Globus pallidus (tissue), 1 donor: ENCODE measurements at regions not wholly inside any gene's neighbourhood (a gene's known extent, or its start where the extent isn't known, plus 50 kb on each side); places are given as distances from the start of the nearest gene placed in this dataset.
A peak's percentile ranks its signal among the peaks of the same experiment; 100 is the strongest.
"Not testable (repeated sequence)": the region's sequence is repeated elsewhere in the genome, so short reads cannot be mapped to it uniquely, and the experiment has no call there.

Experiments
- DNase-seq: peaks from one replicate; pipeline ENCODE4 v3.0.0-alpha.2; 2015; ENCODE audit warnings: low spot score

DNA sequence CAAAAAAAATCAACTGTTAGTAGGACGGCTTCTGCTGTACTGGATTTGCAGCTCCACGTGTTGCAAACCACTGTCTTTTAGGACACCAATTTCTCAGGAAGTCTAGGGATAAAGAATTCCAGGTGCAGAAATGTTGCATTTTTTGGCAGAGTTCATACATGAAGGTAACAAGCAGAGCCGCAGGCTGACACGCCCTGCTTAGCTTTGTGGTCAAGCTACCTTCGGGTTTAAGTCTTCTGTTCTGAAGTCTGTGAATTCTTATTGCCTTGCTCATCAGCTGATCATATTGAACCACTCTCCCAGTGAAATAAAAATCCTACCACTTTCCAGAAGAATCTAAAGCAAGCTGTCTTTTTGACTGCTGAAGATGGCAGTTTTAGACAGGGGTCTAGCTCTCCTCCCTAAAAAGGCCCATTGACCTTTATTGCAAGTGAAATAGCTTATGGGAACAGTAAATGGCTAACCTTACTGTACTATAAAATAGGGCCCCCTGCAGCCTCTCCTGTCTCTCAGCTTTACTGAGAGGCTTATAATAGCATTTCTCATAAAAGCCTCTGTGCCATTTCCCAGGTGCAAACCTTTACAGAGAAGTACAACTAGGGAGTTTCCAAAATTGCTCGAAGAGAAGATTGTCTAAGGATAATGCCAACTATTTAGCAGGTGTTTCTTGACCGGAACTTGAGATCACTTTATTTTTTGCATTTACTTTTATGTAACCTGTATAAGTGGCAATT is 262.2 kb upstream of the IL12A start:
- DNase-seq, result no peak

DNA sequence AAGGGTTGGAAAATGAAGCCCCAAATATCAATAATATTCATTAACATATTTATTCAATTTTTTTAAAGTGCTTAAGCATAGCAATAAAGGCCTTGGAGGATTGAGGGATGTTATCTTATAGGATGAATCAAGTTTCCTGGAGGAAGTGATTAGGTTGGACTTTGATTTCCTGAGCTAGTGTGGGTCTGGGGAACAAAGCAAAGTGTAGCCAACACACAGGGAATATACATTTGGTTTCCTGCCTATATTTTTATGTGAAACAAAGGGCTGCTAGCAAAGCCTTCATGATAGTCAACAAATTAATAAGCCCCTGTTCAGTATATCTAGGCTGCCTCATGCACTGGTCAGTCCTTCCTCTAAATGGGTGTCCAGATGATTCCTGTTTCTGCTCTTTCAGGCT is 261.1 kb upstream of the IL12A start:
- no peak for DNase-seq

DNA sequence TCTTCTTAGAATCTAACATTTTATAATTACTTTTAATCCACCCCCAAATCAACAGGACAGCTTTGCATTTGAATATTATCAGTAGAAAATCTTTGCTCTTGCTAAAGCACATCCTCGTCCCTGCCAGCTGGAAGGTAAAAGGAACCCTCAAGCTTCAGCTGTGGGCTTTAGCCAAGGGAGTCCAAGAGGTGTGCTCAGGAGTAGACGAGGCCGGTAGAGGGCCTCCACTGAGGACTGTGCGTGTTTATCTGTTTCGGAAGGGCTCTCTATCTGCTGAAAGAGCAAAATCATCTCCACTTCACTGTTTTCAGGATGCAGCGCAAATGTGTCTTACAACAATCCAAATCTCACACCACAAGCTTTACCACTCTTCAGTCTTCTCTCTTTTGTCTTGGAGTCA is 257.4 kb upstream of the IL12A start:
- no peak for DNase-seq

DNA sequence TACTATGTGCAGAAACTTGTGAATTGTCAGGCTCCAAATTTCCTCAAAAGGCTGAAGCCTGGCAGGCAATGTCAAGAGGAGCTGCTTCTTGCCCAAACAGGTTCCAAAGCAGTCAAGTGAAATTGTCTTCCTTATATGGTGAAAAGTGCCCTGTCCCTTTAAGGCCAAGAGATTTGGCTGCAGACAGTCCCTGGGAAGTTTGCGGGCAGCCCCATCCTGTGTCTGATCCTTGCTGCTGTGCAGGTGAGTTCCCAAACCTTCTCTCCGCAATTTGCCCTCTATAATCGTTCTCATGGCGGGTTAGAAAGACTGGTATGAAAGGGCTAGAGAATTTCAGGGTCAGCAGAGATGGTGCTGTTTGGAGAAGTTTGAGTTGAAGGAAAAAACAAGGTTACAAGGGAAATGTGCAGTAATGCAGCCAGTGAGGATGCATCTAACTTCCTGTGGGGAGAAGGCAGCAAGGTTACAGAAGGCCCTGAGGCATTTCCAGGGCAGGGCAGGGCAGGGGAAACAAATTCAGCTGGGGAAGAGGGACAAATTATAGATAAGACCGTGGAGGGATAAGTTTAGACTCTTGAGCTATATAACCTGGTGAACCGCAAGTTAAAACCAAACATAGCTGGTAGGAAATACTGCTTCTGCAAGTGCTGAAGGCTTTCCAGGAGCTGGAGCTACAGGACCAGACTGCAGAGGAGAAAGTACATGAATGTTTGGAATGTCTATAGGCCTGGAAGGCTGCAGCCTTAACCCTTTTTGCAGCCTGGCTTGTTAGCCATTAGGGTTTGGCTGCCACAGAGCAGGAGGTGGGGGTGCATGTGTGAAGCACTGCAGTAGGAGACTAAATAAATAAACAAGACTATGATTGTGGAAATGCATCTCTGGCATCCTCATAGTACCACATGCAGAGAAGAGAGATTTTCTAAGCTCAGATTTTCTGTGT is 256.2 kb upstream of the IL12A start:
- DNase-seq, result no peak

DNA sequence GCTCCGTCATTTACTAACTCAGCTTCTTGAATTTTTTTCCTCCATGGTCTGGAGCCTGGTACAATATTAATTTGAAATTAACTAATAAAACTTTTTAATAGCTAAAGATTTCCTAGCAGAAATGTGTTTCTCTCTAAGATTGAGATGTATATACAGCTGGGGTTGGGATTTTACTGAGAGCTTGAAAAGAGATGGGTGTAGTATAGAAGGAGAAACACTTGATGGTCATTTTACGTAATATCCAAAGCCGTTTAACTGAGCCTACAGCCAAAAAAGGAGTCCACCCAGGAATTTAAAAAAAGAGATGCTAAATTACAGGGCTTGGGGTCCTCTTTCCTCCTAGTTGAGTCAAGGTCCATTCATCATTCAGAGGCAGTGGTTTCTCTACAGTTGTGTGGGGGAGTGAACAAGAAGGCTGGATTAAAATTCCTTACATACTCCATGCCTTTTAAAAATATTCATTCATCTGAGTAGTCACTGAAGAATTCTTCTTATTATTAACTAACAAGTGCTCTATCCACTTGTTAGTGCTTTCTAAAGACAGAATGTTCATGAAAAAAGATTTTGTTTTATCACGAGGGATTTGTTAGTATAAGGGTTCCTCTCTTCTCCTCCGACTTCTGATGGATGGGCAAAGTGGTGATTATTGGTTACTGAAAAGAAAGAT is 255.3 kb upstream of the IL12A start:
- no peak for DNase-seq

DNA sequence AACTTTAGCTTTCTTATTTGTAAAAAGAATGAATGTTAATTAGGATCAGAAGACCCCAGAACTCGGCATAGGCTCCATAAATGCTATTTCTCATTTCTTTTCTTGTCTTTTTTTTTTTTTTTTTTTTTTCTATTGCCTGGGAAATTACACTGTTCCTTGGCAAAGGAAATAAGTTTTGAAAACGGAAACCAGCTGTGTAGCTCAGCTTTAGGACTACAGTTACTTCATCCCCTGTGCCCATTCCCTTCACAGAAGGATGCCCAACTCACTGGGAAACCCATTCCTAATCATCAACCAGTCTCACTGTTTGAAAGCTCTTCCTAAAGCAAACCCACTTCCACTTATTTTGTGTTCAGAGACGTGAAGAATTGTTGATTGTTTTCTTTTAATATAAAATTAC is 254.0 kb upstream of the IL12A start:
- DNase-seq, result no peak

DNA sequence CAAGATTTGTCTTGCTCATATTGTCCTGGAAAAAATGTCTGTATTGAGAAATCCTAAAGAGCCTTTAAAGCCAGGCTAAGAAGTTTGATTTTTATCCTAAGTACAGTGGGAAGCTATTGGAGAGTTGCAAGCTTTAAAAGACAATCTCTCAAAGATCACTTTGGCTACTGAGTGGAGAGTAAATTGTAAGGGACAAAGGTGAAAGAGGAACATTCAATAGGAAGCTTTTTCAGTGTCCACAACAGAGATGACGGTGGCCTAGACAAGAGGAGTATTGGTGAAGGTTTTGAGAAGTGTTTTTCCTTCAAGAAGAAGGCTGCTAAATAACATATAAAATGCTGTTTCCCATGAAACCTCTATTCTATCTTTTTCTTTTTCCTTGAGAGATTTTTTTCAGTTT is 249.5 kb upstream of the IL12A start:
- no peak for DNase-seq

DNA sequence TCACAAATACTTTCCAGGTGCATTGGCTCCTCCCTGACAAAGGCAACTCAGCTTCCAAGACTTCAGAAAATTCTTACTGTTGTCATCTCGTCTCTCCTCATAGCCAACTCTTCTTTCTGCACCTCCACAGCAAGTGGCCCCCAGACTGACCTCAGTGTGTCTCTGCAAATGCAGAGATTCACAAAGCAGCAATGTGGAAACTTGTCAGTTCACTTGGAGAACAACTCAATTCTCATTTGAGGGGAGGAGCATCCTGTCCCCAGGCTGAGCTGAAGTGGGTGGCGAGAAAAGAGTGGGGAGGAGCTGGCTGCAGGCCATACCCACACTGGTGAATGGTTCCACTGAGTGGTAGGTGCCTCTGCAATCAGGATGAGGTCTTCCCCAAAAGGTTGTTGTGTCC is 248.7 kb upstream of the IL12A start:
- no peak for DNase-seq

DNA sequence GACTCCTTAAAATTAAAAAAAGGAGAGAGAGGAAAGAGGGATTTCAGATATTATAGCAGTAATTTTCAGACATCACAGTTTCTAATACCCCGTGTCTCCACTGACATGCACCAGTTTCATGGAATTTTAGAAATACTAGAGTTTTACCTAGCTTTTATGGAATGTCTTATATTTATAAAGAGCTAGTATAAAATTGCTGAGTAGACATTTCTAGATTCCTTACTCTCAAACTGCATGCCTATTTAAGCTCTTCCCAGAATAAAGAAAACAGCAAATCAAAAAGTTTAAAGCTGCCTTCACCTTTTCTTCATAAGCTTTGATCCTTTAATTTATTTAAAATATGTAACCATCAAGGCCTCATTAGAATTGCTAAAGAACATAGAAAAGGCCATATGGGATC is 247.4 kb upstream of the IL12A start:
- DNase-seq, result no peak

DNA sequence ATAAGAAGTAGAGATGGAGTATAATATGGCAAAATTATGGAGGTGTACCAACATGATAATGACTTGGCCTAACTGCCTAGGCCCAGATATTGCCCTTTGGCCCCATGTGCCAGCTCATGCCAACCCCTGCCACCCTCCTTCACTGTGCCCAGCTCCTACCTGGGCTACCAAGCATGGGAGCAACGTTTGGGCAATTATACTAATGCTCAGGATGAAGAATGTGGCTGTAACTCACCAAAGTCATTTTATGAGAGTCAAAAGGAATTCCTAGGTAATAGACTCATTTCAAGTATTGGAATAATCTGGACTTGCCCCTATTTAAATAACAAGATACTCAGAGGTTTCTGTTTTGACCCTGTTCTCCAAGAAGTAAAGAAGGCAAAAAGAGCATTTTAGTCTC is 240.2 kb upstream of the IL12A start:
- DNase-seq, result no peak

DNA sequence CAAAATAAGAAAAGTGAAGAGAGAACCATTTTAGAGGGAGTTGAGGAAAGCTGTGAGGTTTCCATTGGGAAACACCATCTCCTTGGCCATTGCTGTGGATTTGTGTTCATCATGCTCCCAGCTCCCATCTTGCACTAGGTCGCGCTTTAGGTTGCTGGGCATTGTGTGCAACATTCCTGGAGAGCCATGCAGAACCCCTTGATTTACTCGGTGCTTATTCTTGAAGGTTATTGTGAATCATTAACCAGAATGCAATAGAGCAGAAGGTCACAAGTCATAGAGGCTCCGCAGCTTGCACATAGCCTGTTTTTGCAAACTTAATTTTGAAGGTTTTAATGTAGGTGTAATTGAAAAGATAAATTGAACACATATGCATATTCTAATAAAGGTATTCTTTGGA is 239.2 kb upstream of the IL12A start:
- no peak for DNase-seq

DNA sequence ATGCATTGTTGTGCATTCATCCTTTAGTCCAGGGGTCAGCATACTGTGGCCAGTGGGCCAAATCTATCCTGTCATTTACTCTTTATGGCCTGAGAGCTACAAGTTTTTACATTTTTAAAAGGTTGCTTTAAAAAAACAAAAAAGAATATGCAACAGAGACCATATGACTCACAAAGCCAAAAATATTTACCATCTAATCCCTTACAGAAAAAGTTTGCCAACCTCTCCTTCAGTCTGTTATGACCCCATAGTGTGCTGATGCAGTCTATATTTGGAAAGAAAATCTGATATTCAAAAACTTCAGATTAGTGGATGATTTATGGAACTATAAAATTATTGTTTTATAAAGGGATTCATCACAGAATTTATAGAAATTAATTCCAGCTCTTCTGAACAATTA is 237.5 kb upstream of the IL12A start:
- no peak for DNase-seq

DNA sequence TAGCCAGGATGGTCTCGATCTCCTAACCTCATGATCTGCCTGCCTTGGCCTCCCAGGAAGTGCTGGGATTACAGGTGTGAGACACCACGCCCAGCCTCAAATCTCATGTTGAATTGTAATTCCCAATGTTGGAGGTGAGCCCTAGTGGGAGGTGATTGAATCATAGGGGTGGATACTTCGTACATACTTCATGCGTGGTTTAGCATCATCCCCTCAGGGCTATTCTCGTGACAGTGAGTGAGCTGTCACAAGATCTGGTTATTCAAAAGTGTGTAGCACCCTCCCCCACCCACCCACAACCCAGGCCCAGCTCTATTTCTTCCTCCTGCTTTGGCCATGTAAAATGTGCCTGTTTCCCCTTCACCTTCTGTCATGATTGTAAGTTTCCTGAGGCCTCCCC is 236.9 kb upstream of the IL12A start:
- no peak for DNase-seq

DNA sequence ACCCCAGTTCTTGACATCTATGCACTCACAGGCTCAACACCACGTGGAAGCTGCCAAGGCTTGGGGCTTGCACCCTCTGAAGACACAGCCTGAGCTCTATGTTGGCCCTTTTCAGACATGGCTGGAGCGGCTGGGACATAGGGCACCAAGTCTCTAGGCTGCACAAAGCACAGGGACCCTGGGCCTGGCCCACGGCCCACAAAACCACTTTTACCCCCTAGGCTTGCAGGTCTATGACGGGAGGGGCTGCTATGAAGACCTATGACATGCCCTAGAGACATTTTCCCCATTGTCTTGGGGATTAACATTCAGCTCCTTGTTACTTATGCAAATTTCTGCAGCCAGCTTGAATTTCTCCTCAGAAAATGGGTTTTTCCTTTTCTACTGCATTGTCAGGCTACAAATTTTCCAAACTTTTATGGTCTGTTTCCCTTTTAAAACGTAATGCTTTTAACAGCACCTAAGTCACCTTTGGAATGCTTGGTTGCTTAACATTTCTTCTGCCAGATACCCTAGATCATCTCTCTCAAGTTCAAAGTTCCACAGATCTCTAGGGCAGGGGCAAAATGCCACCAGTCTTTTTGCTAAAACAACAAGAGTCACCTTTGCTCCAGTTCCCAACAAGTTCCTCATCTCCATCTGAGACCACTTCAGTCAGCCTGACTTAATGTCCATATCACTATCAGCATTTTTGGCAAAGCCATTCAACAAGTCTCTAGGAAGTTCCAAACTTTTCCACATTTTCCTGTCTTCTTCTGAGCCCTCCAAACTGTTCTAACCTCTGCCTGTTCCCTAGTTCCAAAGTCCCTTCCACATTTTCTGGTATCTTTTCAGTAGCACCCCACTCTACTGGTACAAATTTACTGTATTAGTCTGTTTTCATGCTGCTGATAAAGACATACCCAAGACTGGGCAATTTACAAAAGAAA is 232.1 kb upstream of the IL12A start:
- not testable (repeated sequence) for DNase-seq

DNA sequence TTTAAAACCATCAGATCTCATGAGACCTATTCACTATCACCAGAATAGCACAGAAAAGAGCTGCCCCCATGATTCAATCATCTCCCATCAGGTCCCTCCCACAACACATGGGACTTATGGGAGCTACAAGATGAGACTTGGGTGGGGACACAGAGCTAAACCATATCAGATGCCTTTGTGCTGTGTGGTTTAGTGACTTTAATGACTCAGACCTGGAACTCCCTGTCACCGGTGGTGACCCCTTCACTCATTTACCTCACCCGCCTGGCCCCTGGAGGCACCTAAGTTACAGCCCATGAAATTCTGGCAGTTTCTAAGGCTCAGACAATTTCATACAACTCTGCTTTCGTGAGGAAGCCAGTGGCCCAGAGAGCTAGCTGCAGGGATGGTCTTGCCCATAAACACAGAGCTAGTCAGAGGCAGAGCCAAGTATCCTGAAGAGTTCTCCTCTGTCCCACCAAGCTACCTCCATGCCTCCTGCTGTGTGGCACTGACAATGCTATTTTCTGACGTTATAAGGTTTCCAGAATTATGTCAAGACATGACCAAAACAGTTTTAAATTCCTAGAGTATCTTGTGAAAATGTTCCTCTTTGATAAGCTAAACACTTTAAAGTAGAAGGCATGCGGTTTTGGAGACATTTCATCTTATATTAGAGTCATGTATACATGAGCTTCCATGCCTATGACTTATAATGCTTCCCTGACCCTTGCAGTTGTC is 231.1 kb upstream of the IL12A start:
- no peak for DNase-seq

DNA sequence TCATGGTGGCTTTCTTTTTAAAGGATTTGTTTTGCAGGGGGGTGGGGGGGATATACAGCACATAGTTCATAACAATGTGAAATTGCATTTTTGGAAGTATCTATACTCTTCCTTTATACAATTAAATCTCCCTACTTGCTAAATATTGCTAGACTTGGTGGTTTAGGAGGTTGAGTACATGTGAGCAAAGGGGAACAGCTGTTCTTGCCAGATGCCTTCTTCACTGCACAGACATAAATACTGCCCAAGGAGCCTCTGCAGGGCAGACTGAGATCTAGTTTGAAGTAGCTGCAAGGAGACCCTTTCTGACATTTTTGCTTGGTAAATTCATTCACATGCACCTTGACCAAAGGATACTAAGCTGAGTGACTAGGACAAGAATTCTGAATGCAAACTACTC is 228.6 kb upstream of the IL12A start:
- DNase-seq, result no peak

DNA sequence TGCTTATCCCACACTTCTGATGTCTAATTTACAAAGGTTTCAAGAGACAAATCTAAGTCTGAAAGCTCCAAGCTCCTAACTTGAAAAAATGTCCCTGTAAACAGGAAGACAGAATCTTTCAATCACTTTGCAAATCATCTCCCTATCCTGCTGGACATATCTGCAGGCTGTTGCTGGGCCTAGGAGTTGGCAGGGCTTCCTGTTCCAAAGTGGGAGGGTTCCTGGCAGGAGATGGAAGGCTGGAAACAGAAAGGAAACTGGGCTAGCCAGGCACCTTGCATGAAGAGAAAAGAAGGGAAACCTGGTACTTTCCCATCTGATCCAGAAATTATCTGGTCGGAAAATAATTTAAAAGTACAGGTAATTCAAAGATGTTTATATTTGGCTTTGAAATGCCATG is 227.3 kb upstream of the IL12A start:
- peak; percentile 19 for DNase-seq

DNA sequence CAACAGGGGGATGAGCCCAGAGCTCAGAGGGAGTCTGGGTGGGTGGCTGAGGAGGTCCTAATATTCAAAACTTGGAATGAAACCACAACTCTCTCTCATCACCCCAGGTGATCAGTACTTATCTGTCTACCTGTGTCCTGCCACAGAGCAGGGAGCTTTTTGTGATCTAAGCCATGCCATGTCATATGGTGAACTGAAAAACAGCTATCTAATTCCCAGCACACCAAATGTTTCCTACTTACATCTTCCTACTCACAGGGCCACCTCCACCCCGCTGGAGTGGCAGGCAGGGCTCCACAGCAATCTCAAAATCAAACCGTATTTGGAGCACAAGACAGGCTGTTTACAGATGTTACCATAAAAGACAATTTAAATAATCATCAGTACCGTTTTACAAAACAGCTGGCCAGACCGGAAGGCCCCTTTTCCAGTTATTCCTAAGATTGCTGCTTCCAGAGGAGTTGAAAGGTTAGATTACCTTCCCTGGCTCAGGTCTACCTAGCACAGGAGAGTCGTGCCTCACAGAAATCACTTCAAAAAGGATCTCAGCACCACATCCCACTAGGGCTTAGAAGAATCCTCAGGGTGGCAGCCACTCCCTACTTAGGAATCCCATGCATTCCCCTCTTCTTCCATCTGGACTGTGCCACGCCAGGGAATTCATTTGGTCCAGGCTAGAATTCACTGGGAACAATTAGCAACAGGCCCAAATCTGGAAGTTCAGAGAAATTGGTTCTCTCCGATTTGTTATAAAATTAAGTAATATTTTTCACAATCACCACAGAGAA is 226.6 kb upstream of the IL12A start:
- peak; percentile 26 for DNase-seq

DNA sequence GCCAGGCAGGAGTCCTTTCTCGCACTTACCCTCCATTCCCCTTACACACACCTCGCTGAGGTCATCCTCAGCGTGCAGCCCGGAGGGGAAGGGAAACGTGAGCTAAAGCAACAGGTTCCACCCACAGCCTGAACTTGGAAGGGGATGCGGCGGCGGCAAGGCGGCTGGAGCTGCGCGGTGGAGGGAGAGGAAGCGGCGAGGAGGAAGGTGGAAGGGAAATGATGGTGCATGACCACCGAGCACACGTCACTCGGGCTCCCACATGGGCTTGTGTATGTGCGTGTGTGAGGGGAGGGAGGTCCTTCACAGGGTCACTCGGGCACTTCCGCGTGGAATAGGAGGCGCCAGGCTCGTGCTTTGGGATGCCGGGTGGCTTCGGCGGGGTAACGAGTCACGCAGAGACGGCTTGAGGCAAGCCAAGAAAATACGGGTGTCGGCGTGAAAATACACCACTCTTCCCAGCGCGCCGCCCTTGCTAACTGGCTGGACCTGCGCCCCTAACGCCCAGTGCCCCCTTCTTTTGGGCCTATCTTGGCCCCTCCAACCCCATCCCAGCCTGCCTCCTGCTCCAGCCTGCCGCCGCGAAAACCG is 225.5 kb upstream of the IL12A start:
- peak; percentile 49 for DNase-seq
